ENCODE measurements at regions not wholly inside any gene's neighbourhood (a gene's known extent, or its start where the extent isn't known, plus 50 kb on each side); places are given as distances from the start of the nearest gene placed in this dataset.

DNA sequence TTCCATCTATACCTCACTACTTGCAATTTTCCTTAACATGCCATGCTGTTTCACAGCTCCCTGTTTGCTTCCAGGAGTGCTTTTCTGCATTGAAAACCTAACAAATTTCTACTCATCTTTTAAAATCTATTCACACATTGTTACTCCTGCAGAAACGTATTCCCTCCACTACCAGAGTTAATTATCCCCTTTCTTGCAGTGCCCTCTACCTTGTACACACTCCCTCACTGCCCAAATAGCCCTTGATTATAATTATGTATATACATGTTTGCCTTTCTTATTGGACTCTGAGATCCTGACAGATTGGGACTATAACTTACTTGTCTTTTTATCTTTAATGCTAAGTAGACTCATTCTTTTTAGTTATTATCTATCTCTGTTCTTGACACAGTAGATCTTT, 325.0 kb downstream of the OXSM start:
- Histone ChIP-seq H3K4me2 (ENCODE audit: insufficient read depth, low read length) (no peak overlapping the region), H2AFZ (ENCODE audit: low read depth, low read length) (no peak overlapping the region), H3K36me3 (ENCODE audit: insufficient read depth, low read length) (no peaks in the 10 kb centered on the region), H3K4me3 (ENCODE audit: low read depth in 1 of 2, low read length in 2 of 2) (no peak overlapping the region), H4K20me1 (ENCODE audit: insufficient read depth, low read length) (no peaks in the 10 kb centered on the region), H3K27me3 (ENCODE audit: insufficient read depth, low read length, poor library complexity) (no peaks in the 10 kb centered on the region), H3K9me3 (ENCODE audit: insufficient read depth, low read length, severe bottlenecking) (no peaks in the 10 kb centered on the region), H3K27ac (ENCODE audit: low read length) (no peak overlapping the region), H3K4me1 (ENCODE audit: insufficient read depth, low read length) (no peaks in the 10 kb centered on the region), H3K9ac (ENCODE audit: low read depth, low read length) (no peak overlapping the region), H3K79me2 (ENCODE audit: insufficient read depth, low read length) (no peaks in the 10 kb centered on the region)
- TF ChIP-seq CTCF (IDR thresholded peaks at IDR 0.05; ENCODE audit: borderline replicate concordance, extremely low read depth, low read length, poor library complexity, severe bottlenecking) (no peak), EZH2 (IDR thresholded peaks at IDR 0.05; ENCODE audit: borderline replicate concordance, low read depth, low read length, severe bottlenecking) (no peak)
- ATAC-seq (ENCODE audit: insufficient read depth, low read depth) (no peak), DNase-seq (no peak)

DNA sequence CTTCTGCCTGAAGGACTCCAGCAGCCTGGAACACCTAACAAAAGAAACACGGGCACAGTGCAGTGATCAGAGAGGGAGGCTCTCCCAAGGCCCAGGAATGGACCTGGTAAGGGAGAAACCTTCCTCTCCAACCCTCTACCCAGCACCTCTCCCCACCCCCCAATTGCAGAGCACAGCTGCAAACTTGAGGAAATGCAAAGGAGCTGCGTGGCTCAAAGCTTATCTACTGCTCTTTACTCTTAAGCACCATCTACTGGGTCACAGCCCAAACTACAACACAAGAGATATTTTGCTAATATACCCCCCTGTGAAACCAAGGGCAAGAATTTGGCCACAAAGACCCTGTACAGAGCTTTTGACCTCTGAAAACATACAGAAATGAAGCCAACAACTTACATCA, 328.3 kb downstream of the OXSM start:
- Histone ChIP-seq H4K20me1 (ENCODE audit: insufficient read depth, low read length) (no peaks in the 10 kb centered on the region), H2AFZ (ENCODE audit: low read depth, low read length) (no peak overlapping the region), H3K27me3 (ENCODE audit: insufficient read depth, low read length, poor library complexity) (no peaks in the 10 kb centered on the region), H3K4me3 (ENCODE audit: low read depth in 1 of 2, low read length in 2 of 2) (no peak overlapping the region), H3K9ac (ENCODE audit: low read depth, low read length) (no peak overlapping the region), H3K4me1 (ENCODE audit: insufficient read depth, low read length) (no peaks in the 10 kb centered on the region), H3K27ac (ENCODE audit: low read length) (no peak overlapping the region), H3K4me2 (ENCODE audit: insufficient read depth, low read length) (no peak overlapping the region), H3K9me3 (ENCODE audit: insufficient read depth, low read length, severe bottlenecking) (no peaks in the 10 kb centered on the region), H3K36me3 (ENCODE audit: insufficient read depth, low read length) (no peaks in the 10 kb centered on the region), H3K79me2 (ENCODE audit: insufficient read depth, low read length) (no peaks in the 10 kb centered on the region)
- peak; percentile 7 for DNase-seq
- peak; percentile 55 for TF ChIP-seq CTCF (IDR thresholded peaks at IDR 0.05; ENCODE audit: borderline replicate concordance, extremely low read depth, low read length, poor library complexity, severe bottlenecking)
- TF ChIP-seq EZH2 (IDR thresholded peaks at IDR 0.05; ENCODE audit: borderline replicate concordance, low read depth, low read length, severe bottlenecking) = no peak
- ATAC-seq (ENCODE audit: insufficient read depth, low read depth) = peak; percentile 70

DNA sequence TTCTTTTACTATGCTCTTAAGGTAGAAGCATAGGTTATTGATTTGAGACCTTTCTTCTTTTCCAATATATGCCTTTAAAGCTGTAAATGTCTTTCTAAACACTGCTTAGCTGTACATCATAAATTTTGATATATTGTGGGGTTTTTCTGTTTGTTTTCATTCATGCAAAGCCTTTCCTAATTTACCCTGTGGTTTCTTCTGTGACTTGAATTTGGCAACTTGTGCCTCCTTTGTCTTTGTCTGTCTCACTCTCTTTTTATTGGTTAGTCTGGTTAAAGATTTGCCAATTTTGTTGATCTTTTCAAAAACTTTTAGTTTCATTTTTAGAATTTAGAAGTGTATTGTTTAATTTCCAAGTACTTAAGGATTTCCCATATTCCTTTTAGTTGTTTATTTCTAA, 343.1 kb downstream of the OXSM start:
- H3K4me1 ChIP-seq (ENCODE audit: insufficient read depth, low read length) = no peaks in the 10 kb centered on the region
- H3K36me3 ChIP-seq (ENCODE audit: insufficient read depth, low read length) = no peaks in the 10 kb centered on the region
- no peak overlapping the region for H3K4me2 ChIP-seq (ENCODE audit: insufficient read depth, low read length)
- no peaks in the 10 kb centered on the region for H3K9me3 ChIP-seq (ENCODE audit: insufficient read depth, low read length, severe bottlenecking)
- H3K27ac ChIP-seq (ENCODE audit: low read length) = no peak overlapping the region
- no peak overlapping the region for H3K4me3 ChIP-seq (ENCODE audit: low read depth in 1 of 2, low read length in 2 of 2)
- no peak overlapping the region for H2AFZ ChIP-seq (ENCODE audit: low read depth, low read length)
- ATAC-seq (ENCODE audit: insufficient read depth, low read depth) (no peak), DNase-seq (no peak)
- H4K20me1 ChIP-seq (ENCODE audit: insufficient read depth, low read length) = no peaks in the 10 kb centered on the region
- H3K9ac ChIP-seq (ENCODE audit: low read depth, low read length) = no peak overlapping the region
- H3K79me2 ChIP-seq (ENCODE audit: insufficient read depth, low read length) = no peaks in the 10 kb centered on the region
- no peaks in the 10 kb centered on the region for H3K27me3 ChIP-seq (ENCODE audit: insufficient read depth, low read length, poor library complexity)
- TF ChIP-seq CTCF (IDR thresholded peaks at IDR 0.05; ENCODE audit: borderline replicate concordance, extremely low read depth, low read length, poor library complexity, severe bottlenecking) = no peak
- no peak for TF ChIP-seq EZH2 (IDR thresholded peaks at IDR 0.05; ENCODE audit: borderline replicate concordance, low read depth, low read length, severe bottlenecking)

DNA sequence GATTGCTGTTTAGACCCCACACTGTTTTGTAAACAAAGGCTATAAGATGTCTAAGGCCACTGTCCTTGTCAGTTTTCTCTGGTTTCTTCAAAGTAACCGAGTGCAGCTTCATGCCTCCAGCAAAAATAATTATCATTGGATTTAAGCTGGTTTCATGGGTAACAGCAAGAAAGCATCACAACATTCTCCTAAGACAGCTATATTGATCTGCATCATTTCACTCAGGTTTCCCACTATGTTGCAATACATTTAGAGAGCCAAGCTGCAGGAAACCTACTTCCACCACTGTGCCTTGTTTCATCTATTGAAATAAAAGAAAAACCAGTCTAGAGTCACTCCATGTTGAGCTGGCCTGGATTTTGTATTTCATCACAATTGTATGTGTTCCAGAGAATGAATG, 351.4 kb downstream of the OXSM start:
- H3K4me1 ChIP-seq (ENCODE audit: insufficient read depth, low read length) = no peaks in the 10 kb centered on the region
- H3K4me3 ChIP-seq (ENCODE audit: low read depth in 1 of 2, low read length in 2 of 2) = no peak overlapping the region
- DNase-seq (no peak), ATAC-seq (ENCODE audit: insufficient read depth, low read depth) (no peak)
- no peak overlapping the region for H2AFZ ChIP-seq (ENCODE audit: low read depth, low read length)
- no peaks in the 10 kb centered on the region for H3K36me3 ChIP-seq (ENCODE audit: insufficient read depth, low read length)
- H3K4me2 ChIP-seq (ENCODE audit: insufficient read depth, low read length) = no peak overlapping the region
- no peak for TF ChIP-seq EZH2 (IDR thresholded peaks at IDR 0.05; ENCODE audit: borderline replicate concordance, low read depth, low read length, severe bottlenecking)
- no peak for TF ChIP-seq CTCF (IDR thresholded peaks at IDR 0.05; ENCODE audit: borderline replicate concordance, extremely low read depth, low read length, poor library complexity, severe bottlenecking)
- H3K79me2 ChIP-seq (ENCODE audit: insufficient read depth, low read length) = no peaks in the 10 kb centered on the region
- no peak overlapping the region for H3K27ac ChIP-seq (ENCODE audit: low read length)
- H3K27me3 ChIP-seq (ENCODE audit: insufficient read depth, low read length, poor library complexity) = no peaks in the 10 kb centered on the region
- H3K9me3 ChIP-seq (ENCODE audit: insufficient read depth, low read length, severe bottlenecking) = no peaks in the 10 kb centered on the region
- no peak overlapping the region for H3K9ac ChIP-seq (ENCODE audit: low read depth, low read length)
- no peaks in the 10 kb centered on the region for H4K20me1 ChIP-seq (ENCODE audit: insufficient read depth, low read length)

All from DND-41 (cell line).